Stimulated activated CD4-positive, alpha-beta T cell treated with anti-CD3 and anti-CD28 coated beads, Interleukin-1b, Interleukin-23, amount 100 ng/mL, for 4 hours (primary cell): ENCODE measurements at regions not wholly inside any gene's neighbourhood (a gene's known extent, or its start where the extent isn't known, plus 50 kb on each side); places are given as distances from the start of the nearest gene placed in this dataset.

Experiments
- DNase-seq, 2 donors: peaks; one replicate each; pipeline ENCODE4 v3.0.0-alpha.2; 2020; ENCODE audit warnings: low read depth in 2 of 2

- DNase-seq, result no peak
Observed at GRCh38 chr2:82508702-82509101, 1950.4 kb downstream of the SUCLG1 start.

GRCh38 chr2:82507657-82508056 is 1951.4 kb downstream of the SUCLG1 start:
- DNase-seq, result no peak

GRCh38 chr2:82501217-82501616 is 1957.9 kb downstream of the SUCLG1 start:
- no peak for DNase-seq

GRCh38 chr2:82498777-82499443 is 1960.2 kb downstream of the SUCLG1 start:
- no peak for DNase-seq

GRCh38 chr2:82494739-82495138 is 1964.3 kb downstream of the SUCLG1 start:
- no peak for DNase-seq

- DNase-seq, result no peak
Observed at GRCh38 chr2:82491591-82491990, 1967.5 kb downstream of the SUCLG1 start.

GRCh38 chr2:82487354-82487753 is 1971.7 kb downstream of the SUCLG1 start:
- DNase-seq, result no peak

GRCh38 chr2:82485701-82486100 is 1973.4 kb downstream of the SUCLG1 start:
- DNase-seq, result no peak

- DNase-seq, result no peak
Observed at GRCh38 chr2:82481207-82481606, 1977.9 kb downstream of the SUCLG1 start.

GRCh38 chr2:82478641-82479040 is 1980.4 kb downstream of the SUCLG1 start:
- DNase-seq, result no peak

GRCh38 chr2:82476094-82476493 is 1983.0 kb downstream of the SUCLG1 start:
- no peak for DNase-seq

- no peak for DNase-seq
Observed at GRCh38 chr2:82428251-82428650, 2030.8 kb downstream of the SUCLG1 start.

- DNase-seq, result no peak
Observed at GRCh38 chr2:82412021-82412420, 2047.1 kb downstream of the SUCLG1 start.

GRCh38 chr2:82411071-82411470 is 2048.0 kb downstream of the SUCLG1 start:
- no peak for DNase-seq

GRCh38 chr2:82395531-82395930 is 2063.5 kb downstream of the SUCLG1 start:
- no peak for DNase-seq

- no peak for DNase-seq
Observed at GRCh38 chr2:82391386-82391785, 2067.7 kb downstream of the SUCLG1 start.

GRCh38 chr2:82355622-82356021 is 2051.1 kb upstream of the LRRTM1 start:
- DNase-seq, result no peak

- no peak for DNase-seq
Observed at GRCh38 chr2:82345910-82346309, 2041.4 kb upstream of the LRRTM1 start.

GRCh38 chr2:82344670-82345069 is 2040.1 kb upstream of the LRRTM1 start:
- DNase-seq, result no peak

- no peak for DNase-seq
Observed at GRCh38 chr2:82342356-82342755, 2037.8 kb upstream of the LRRTM1 start.

GRCh38 chr2:82340578-82341053 is 2036.1 kb upstream of the LRRTM1 start:
- DNase-seq, result no peak

GRCh38 chr2:82339805-82340204 is 2035.3 kb upstream of the LRRTM1 start:
- DNase-seq, result no peak

GRCh38 chr2:82333697-82334096 is 2029.1 kb upstream of the LRRTM1 start:
- DNase-seq, result no peak

GRCh38 chr2:82330155-82330554 is 2025.6 kb upstream of the LRRTM1 start:
- DNase-seq, result no peak
